Rectal smooth muscle tissue (tissue), 1 donor: ENCODE measurements at regions not wholly inside any gene's neighbourhood (a gene's known extent, or its start where the extent isn't known, plus 50 kb on each side); places are given as distances from the start of the nearest gene placed in this dataset.
"Not testable (repeated sequence)": the region's sequence is repeated elsewhere in the genome, so short reads cannot be mapped to it uniquely, and the experiment has no call there.

ENCODE experiments used
- H3K27ac ChIP-seq: one replicate; pipeline ENCODE4 v1.7.0; 2013; ENCODE audit warnings: low read depth, low read length, inconsistent platforms
- H3K27me3 ChIP-seq: one replicate; pipeline ENCODE4 v1.7.0; 2013; ENCODE audit warnings: low read length; ENCODE audit not compliant: control insufficient read depth, insufficient read depth
- H3K36me3 ChIP-seq: one replicate; pipeline ENCODE4 v1.7.0; 2013; ENCODE audit warnings: low read length; ENCODE audit not compliant: control insufficient read depth, insufficient read depth
- H3K4me1 ChIP-seq: one replicate; pipeline ENCODE4 v1.7.0; 2013; ENCODE audit warnings: low read length; ENCODE audit not compliant: control insufficient read depth, insufficient read depth
- H3K4me3 ChIP-seq: one replicate; pipeline ENCODE4 v1.7.0; 2013; ENCODE audit warnings: low read length
- H3K9ac ChIP-seq: one replicate; pipeline ENCODE4 v1.7.0; 2013; ENCODE audit warnings: low read length

- H3K4me1 ChIP-seq = peaks cover 39% of the 10 kb centered on the region
- H3K9ac ChIP-seq = no peak overlapping the region
- H3K27ac ChIP-seq = peak overlapping the region; percentile 75
- no peaks in the 10 kb centered on the region for H3K27me3 ChIP-seq
- H3K4me3 ChIP-seq = no peak overlapping the region
- H3K36me3 ChIP-seq = no peaks in the 10 kb centered on the region
Measured at GRCh38 chr1:234960722-234961455, 167.7 kb downstream of the TOMM20 start.

- H3K36me3 ChIP-seq = no peaks in the 10 kb centered on the region
- H3K4me1 ChIP-seq = peaks cover 29% of the 10 kb centered on the region
- no peak overlapping the region for H3K9ac ChIP-seq
- no peaks in the 10 kb centered on the region for H3K27me3 ChIP-seq
- H3K4me3 ChIP-seq = no peak overlapping the region
- H3K27ac ChIP-seq = no peak overlapping the region
Measured at GRCh38 chr1:234958706-234959657, 169.7 kb downstream of the TOMM20 start.

- Histone ChIP-seq H3K27ac (no peak overlapping the region), H3K4me1 (peaks cover 23% of the 10 kb centered on the region), H3K36me3 (no peaks in the 10 kb centered on the region), H3K27me3 (no peaks in the 10 kb centered on the region), H3K9ac (no peak overlapping the region), H3K4me3 (no peak overlapping the region)
Measured at GRCh38 chr1:234958066-234958705, 170.5 kb downstream of the TOMM20 start.

- Histone ChIP-seq H3K36me3 (no peaks in the 10 kb centered on the region), H3K4me1 (peaks cover 22% of the 10 kb centered on the region), H3K27me3 (no peaks in the 10 kb centered on the region), H3K9ac (no peak overlapping the region), H3K27ac (no peak overlapping the region), H3K4me3 (no peak overlapping the region)
Measured at GRCh38 chr1:234957330-234958065, 171.1 kb downstream of the TOMM20 start.

GRCh38 chr1:234956821-234957329, 171.8 kb downstream of the TOMM20 start:
- peaks cover 16% of the 10 kb centered on the region for H3K4me1 ChIP-seq

GRCh38 chr1:234955107-234955731, 173.4 kb downstream of the TOMM20 start:
- H3K4me1 ChIP-seq = peaks cover 8% of the 10 kb centered on the region
- H3K36me3 ChIP-seq = no peaks in the 10 kb centered on the region
- peak overlapping the region; percentile 37 for H3K4me3 ChIP-seq
- no peaks in the 10 kb centered on the region for H3K27me3 ChIP-seq
- no peak overlapping the region for H3K9ac ChIP-seq
- H3K27ac ChIP-seq = peak overlapping the region; percentile 27

More at GRCh38 chr1:234956821-234957329, 171.8 kb downstream of the TOMM20 start:
- Histone ChIP-seq H3K4me3 (no peak overlapping the region), H3K9ac (no peak overlapping the region), H3K27me3 (no peaks in the 10 kb centered on the region), H3K36me3 (no peaks in the 10 kb centered on the region), H3K27ac (peak overlapping the region; percentile 15)

- Histone ChIP-seq H3K27ac (peak overlapping the region; percentile 27), H3K9ac (no peak overlapping the region), H3K4me1 (peaks cover 8% of the 10 kb centered on the region), H3K4me3 (no peak overlapping the region), H3K27me3 (no peaks in the 10 kb centered on the region), H3K36me3 (no peaks in the 10 kb centered on the region)
Measured at GRCh38 chr1:234954613-234955012, 174.0 kb downstream of the TOMM20 start.

- Histone ChIP-seq H3K36me3 (no peaks in the 10 kb centered on the region), H3K4me1 (peaks cover 8% of the 10 kb centered on the region), H3K9ac (no peak overlapping the region), H3K27ac (no peak overlapping the region), H3K27me3 (no peaks in the 10 kb centered on the region), H3K4me3 (no peak overlapping the region)
Measured at GRCh38 chr1:234953655-234954405, 174.8 kb downstream of the TOMM20 start.

GRCh38 chr1:234950598-234950997, 178.0 kb downstream of the TOMM20 start:
- H3K27me3 ChIP-seq = no peaks in the 10 kb centered on the region
- peaks cover under 1% of the 10 kb centered on the region for H3K4me1 ChIP-seq
- no peak overlapping the region for H3K4me3 ChIP-seq
- no peak overlapping the region for H3K27ac ChIP-seq
- H3K9ac ChIP-seq = no peak overlapping the region
- H3K36me3 ChIP-seq = no peaks in the 10 kb centered on the region

- not testable (repeated sequence) for H3K27me3 ChIP-seq, H3K4me3 ChIP-seq, H3K9ac ChIP-seq, H3K27ac ChIP-seq, H3K36me3 ChIP-seq, H3K4me1 ChIP-seq
Measured at GRCh38 chr1:234949528-234949927, 179.1 kb downstream of the TOMM20 start.
